OCI-LY3 (cell line): ENCODE measurements at regions not wholly inside any gene's neighbourhood (a gene's known extent, or its start where the extent isn't known, plus 50 kb on each side); places are given as distances from the start of the nearest gene placed in this dataset.

Experiments
- EZH2phosphoT487 ChIP-seq: fragments of 200-600 bp; shearing (Covaris generic); IDR thresholded peaks from 2 replicates; pipeline ENCODE4 v1.6.1; 2018; ENCODE audit warnings: antibody characterized with exemption, mixed run types, low read depth
- TF ChIP-seq, protein P1 (sequence below): fragments of 200-600, 300-600 bp; sonication (generic); IDR thresholded peaks from 2 replicates; pipeline ENCODE4 v1.5.1; 2014; ENCODE audit warnings: antibody characterized with exemption, low read length, low read depth

DNA sequence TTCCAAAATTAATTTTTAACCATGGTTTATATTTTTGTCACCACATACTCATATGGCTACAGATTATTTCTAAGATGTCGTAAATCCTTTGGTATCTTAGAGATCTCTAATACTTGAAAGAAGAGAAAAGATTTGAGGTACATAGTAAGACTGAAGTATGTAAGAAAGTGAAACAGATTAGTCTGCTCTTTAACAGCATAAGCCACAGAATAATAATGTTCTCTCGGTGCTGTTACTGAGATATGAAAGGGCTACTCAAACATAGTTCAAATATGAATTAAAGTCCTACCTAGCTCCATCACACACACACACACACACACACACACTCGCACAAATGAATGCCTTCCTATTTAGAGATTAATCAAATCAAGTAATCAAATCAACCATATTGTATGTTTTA lies 274.1 kb upstream of the PCDH18 start:
- TF ChIP-seq, protein P1, sequence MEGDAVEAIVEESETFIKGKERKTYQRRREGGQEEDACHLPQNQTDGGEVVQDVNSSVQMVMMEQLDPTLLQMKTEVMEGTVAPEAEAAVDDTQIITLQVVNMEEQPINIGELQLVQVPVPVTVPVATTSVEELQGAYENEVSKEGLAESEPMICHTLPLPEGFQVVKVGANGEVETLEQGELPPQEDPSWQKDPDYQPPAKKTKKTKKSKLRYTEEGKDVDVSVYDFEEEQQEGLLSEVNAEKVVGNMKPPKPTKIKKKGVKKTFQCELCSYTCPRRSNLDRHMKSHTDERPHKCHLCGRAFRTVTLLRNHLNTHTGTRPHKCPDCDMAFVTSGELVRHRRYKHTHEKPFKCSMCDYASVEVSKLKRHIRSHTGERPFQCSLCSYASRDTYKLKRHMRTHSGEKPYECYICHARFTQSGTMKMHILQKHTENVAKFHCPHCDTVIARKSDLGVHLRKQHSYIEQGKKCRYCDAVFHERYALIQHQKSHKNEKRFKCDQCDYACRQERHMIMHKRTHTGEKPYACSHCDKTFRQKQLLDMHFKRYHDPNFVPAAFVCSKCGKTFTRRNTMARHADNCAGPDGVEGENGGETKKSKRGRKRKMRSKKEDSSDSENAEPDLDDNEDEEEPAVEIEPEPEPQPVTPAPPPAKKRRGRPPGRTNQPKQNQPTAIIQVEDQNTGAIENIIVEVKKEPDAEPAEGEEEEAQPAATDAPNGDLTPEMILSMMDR = no peak
- TF ChIP-seq EZH2phosphoT487 = no peak
